H1 (cell line): ENCODE measurements at regions not wholly inside any gene's neighbourhood (a gene's known extent, or its start where the extent isn't known, plus 50 kb on each side); places are given as distances from the start of the nearest gene placed in this dataset.

ENCODE experiments used
- CTCF ChIA-PET: fragments of 300-600 bp; sonication (Branson Sonifier 250); formaldehyde crosslinking; loops from one replicate; lab custom pipeline; 2021; ENCODE audit not compliant: partially characterized antibody; lab: Charles Lee
- POLR2A ChIA-PET: fragments of 300-600 bp; sonication (Branson Sonifier 250); formaldehyde crosslinking; loops from one replicate; lab custom pipeline; 2021; ENCODE audit warnings: inconsistent platforms; ENCODE audit not compliant: partially characterized antibody; lab: Charles Lee
- DNase-seq, 2 experiments: peaks; one replicate each; pipeline versions ENCODE4 v3.0.0 to v3.0.0-alpha.2; 2010 to 2022; ENCODE audit warnings: low spot score in 2 of 2, low read depth in 1 of 2, mixed read lengths in 1 of 2
- FAIRE-seq: peaks from 2 replicates; lab custom pipeline; 2011; peaks lifted over from hg19 to GRCh38; lab: Jason Lieb, UNC
- H2AFZ ChIP-seq: 2 replicates; pipeline ENCODE4 v1.8.1; 2012; ENCODE audit warnings: low read length, inconsistent platforms
- H2AK5ac ChIP-seq: 2 replicates; pipeline ENCODE4 v1.6.1; 2013; ENCODE audit warnings: low read depth, low read length
- H2BK120ac ChIP-seq: replicated peaks from 2 replicates; pipeline ENCODE3; 2013; ENCODE audit warnings: low read depth, low read length, inconsistent platforms
- H2BK12ac ChIP-seq: 2 replicates; pipeline ENCODE4 v1.6.1; 2013; ENCODE audit warnings: low read depth, low read length
- H2BK15ac ChIP-seq: 2 replicates; pipeline ENCODE4 v1.6.1; 2013; ENCODE audit warnings: low read length
- H2BK20ac ChIP-seq: 2 replicates; pipeline ENCODE4 v1.6.1; 2013; ENCODE audit warnings: low read length
- H2BK5ac ChIP-seq: 2 replicates; pipeline ENCODE4 v1.6.1; 2013; ENCODE audit warnings: low read depth, low read length
- H3K14ac ChIP-seq: 2 replicates; pipeline ENCODE4 v1.6.1; 2013; ENCODE audit warnings: inconsistent platforms; ENCODE audit not compliant: insufficient read length
- H3K18ac ChIP-seq: 2 replicates; pipeline ENCODE4 v1.6.1; 2013; ENCODE audit warnings: low read length; ENCODE audit errors: extremely low read depth
- H3K23ac ChIP-seq: 2 replicates; pipeline ENCODE4 v1.6.1; 2013; ENCODE audit warnings: inconsistent platforms; ENCODE audit not compliant: insufficient read length
- H3K23me2 ChIP-seq: 2 replicates; pipeline ENCODE4 v1.6.1; 2013; ENCODE audit warnings: low read depth, low read length
- H3K27ac ChIP-seq: 2 replicates; pipeline ENCODE4 v1.6.1; 2011; ENCODE audit warnings: low read depth, low read length, inconsistent platforms
- H3K27me3 ChIP-seq, 4 experiments: replicated peaks in 1 of 4; 1 replicate in 1 of 4; 2 replicates in 3 of 4; pipeline versions ENCODE4 v1.6.1 to v1.8.1; 2011 to 2013; ENCODE audit warnings: low read length in 3 of 4, mild to moderate bottlenecking in 3 of 4, inconsistent platforms in 2 of 4, mixed read lengths in 2 of 4, moderate library complexity in 1 of 4; ENCODE audit not compliant: control insufficient read depth in 3 of 4, insufficient read depth in 3 of 4; ENCODE audit errors: extremely low read depth in 1 of 4
- H3K36me3 ChIP-seq, 4 experiments: 2 replicates each; pipeline versions ENCODE4 v1.6.1 to v1.8.1; 2011 to 2013; ENCODE audit warnings: mild to moderate bottlenecking in 4 of 4, low read length in 3 of 4, moderate library complexity in 2 of 4, control low read depth in 1 of 4, inconsistent platforms in 1 of 4; ENCODE audit not compliant: insufficient read depth in 4 of 4, control insufficient read depth in 2 of 4
- H3K4ac ChIP-seq: replicated peaks from 2 replicates; pipeline ENCODE3; 2013; ENCODE audit warnings: low read length, low read depth, mixed read lengths, inconsistent platforms; ENCODE audit not compliant: insufficient read length
- H3K4me1 ChIP-seq, 4 experiments: replicated peaks in 1 of 4; 1 replicate in 1 of 4; 2 replicates in 3 of 4; pipeline versions ENCODE4 v1.6.1 to v1.8.1; 2011 to 2013; ENCODE audit warnings: low read length in 3 of 4, inconsistent platforms in 2 of 4, mixed read lengths in 1 of 4; ENCODE audit not compliant: insufficient read depth in 4 of 4, control insufficient read depth in 3 of 4
- H3K4me2 ChIP-seq, 2 experiments: 2 replicates each; pipeline versions ENCODE4 v1.6.1 to v1.8.1; 2011 to 2013; ENCODE audit warnings: low read depth in 2 of 2, low read length in 2 of 2, control low read depth in 1 of 2, inconsistent platforms in 1 of 2, mild to moderate bottlenecking in 1 of 2; ENCODE audit not compliant: insufficient read depth in 1 of 2
- H3K4me3 ChIP-seq, 4 experiments: fragments of 200-600, 300-600 bp in 1 of 4; sonication (generic), shearing (Covaris generic), sonication (Bioruptor Twin) in 1 of 4; 2 replicates each; pipeline versions ENCODE4 v1.5.1 to v1.8.1; 2011 to 2016; ENCODE audit warnings: low read length in 4 of 4, low read depth in 3 of 4, control low read depth in 2 of 4, inconsistent platforms in 2 of 4, mild to moderate bottlenecking in 2 of 4, mixed read lengths in 1 of 4, moderate library complexity in 1 of 4; ENCODE audit not compliant: insufficient read depth in 2 of 4; ENCODE audit errors: extremely low read depth in 1 of 4
- H3K56ac ChIP-seq: replicated peaks from 2 replicates; pipeline ENCODE3; 2013; ENCODE audit warnings: low read depth, mild to moderate bottlenecking, mixed read lengths, low read length, inconsistent platforms; ENCODE audit not compliant: insufficient read length
- H3K79me1 ChIP-seq: 2 replicates; pipeline ENCODE4 v1.6.1; 2013; ENCODE audit warnings: low read depth, low read length, control low read depth
- H3K79me2 ChIP-seq, 2 experiments: 2 replicates each; pipeline versions ENCODE4 v1.6.1 to v1.8.1; 2012 to 2013; ENCODE audit warnings: low read length in 2 of 2, mild to moderate bottlenecking in 2 of 2, inconsistent platforms in 1 of 2; ENCODE audit not compliant: insufficient read depth in 2 of 2, control insufficient read depth in 1 of 2
- H3K9ac ChIP-seq, 4 experiments: replicated peaks in 1 of 4; 1 replicate in 1 of 4; 2 replicates in 3 of 4; pipeline versions ENCODE4 v1.6.1 to v1.8.1; 2011 to 2013; ENCODE audit warnings: low read depth in 3 of 4, low read length in 3 of 4, control low read depth in 2 of 4, mild to moderate bottlenecking in 2 of 4, moderate library complexity in 2 of 4, inconsistent platforms in 1 of 4; ENCODE audit errors: extremely low read depth in 1 of 4
- H3K9me3 ChIP-seq, 2 experiments: 2 replicates each; pipeline versions ENCODE4 v1.6.1 to v1.8.1; 2012 to 2013; ENCODE audit warnings: mild to moderate bottlenecking in 2 of 2, moderate library complexity in 2 of 2, control low read depth in 1 of 2, inconsistent platforms in 1 of 2, low read depth in 1 of 2, low read length in 1 of 2, mixed read lengths in 1 of 2; ENCODE audit not compliant: insufficient read depth in 2 of 2
- H4K20me1 ChIP-seq, 2 experiments: replicated peaks in 1 of 2; 2 replicates each; pipeline versions ENCODE3 to v1.8.1; 2011 to 2013; ENCODE audit warnings: inconsistent platforms in 2 of 2, low read length in 2 of 2, mild to moderate bottlenecking in 1 of 2; ENCODE audit not compliant: insufficient read depth in 2 of 2, control insufficient read depth in 1 of 2
- H4K5ac ChIP-seq: 2 replicates; pipeline ENCODE4 v1.6.1; 2013; ENCODE audit warnings: low read length, low read depth, mixed read lengths, inconsistent platforms; ENCODE audit not compliant: insufficient read length
- H4K8ac ChIP-seq: 2 replicates; pipeline ENCODE4 v1.8.0; 2013; ENCODE audit warnings: mild to moderate bottlenecking, moderate library complexity, low read length, inconsistent platforms; ENCODE audit not compliant: insufficient read depth; ENCODE audit errors: extremely low read depth
- H4K91ac ChIP-seq: replicated peaks from 2 replicates; pipeline ENCODE3; 2013; ENCODE audit warnings: low read length, mixed read lengths, inconsistent platforms; ENCODE audit not compliant: insufficient read length
- CBX8 ChIP-seq: fragments of 300-800, 300-1000 bp; sonication (generic); IDR thresholded peaks from 2 replicates; pipeline ENCODE4 v1.7.1; 2016; ENCODE audit warnings: low read depth, low read length, borderline replicate concordance
- GABPA ChIP-seq: IDR thresholded peaks from 2 replicates; pipeline ENCODE4 v1.6.1; 2011; ENCODE audit warnings: mild to moderate bottlenecking, low read length, moderate library complexity, borderline replicate concordance; ENCODE audit not compliant: insufficient read depth
- HDAC6 ChIP-seq: IDR thresholded peaks from one replicate; pipeline ENCODE4 v1.7.1; 2012; ENCODE audit warnings: low read depth, mild to moderate bottlenecking, inconsistent platforms, low read length, moderate library complexity
- KDM5A ChIP-seq: fragments of 200-600 bp; IDR thresholded peaks from 2 replicates; pipeline ENCODE4 v1.7.1; 2012; ENCODE audit warnings: mild to moderate bottlenecking, low read length, inconsistent platforms, mixed read lengths
- MAFK ChIP-seq: IDR thresholded peaks from 2 replicates; pipeline ENCODE4 v1.6.1; 2012; ENCODE audit warnings: low read depth, mild to moderate bottlenecking, improper control_type of control experiment, low read length
- NRF1 ChIP-seq: IDR thresholded peaks from 2 replicates; pipeline ENCODE4 v1.6.1; 2011; ENCODE audit warnings: mild to moderate bottlenecking, low read depth, low read length, improper control_type of control experiment
- RAD21 ChIP-seq, 2 experiments: IDR thresholded peaks in 1 of 2; conservative IDR thresholded peaks in 1 of 2; 2 replicates each; pipeline ENCODE4 v1.6.1; 2011; ENCODE audit warnings: low read depth in 2 of 2, low read length in 2 of 2, improper control_type of control experiment in 1 of 2, inconsistent platforms in 1 of 2, mild to moderate bottlenecking in 1 of 2, moderate library complexity in 1 of 2
- RBBP5 ChIP-seq: IDR thresholded peaks from 2 replicates; pipeline ENCODE4 v1.7.1; 2012; ENCODE audit warnings: low read depth, mild to moderate bottlenecking, inconsistent platforms, low read length, moderate library complexity, borderline replicate concordance
- SAP30 ChIP-seq: fragments of 300-600 bp; sonication (generic); IDR thresholded peaks from 2 replicates; pipeline ENCODE4 v1.7.1; 2012; ENCODE audit warnings: low read length, moderate library complexity, mild to moderate bottlenecking, inconsistent platforms; ENCODE audit not compliant: insufficient read depth, insufficient replicate concordance
- SP1 ChIP-seq: IDR thresholded peaks from 2 replicates; pipeline ENCODE4 v1.6.1; 2011; ENCODE audit warnings: low read depth, low read length
- SP4 ChIP-seq: IDR thresholded peaks from 2 replicates; pipeline ENCODE4 v1.6.1; 2012; ENCODE audit warnings: low read length, inconsistent platforms
- SRF ChIP-seq: IDR thresholded peaks from 2 replicates; pipeline ENCODE4 v1.6.1; 2011; ENCODE audit warnings: mild to moderate bottlenecking, low read depth, low read length, moderate library complexity
- TAF1 ChIP-seq: IDR thresholded peaks from 2 replicates; pipeline ENCODE4 v1.6.1; 2011; ENCODE audit warnings: mild to moderate bottlenecking, low read depth, low read length
- ZNF274 ChIP-seq: IDR thresholded peaks from 2 replicates; pipeline ENCODE4 v1.7.0; 2012; ENCODE audit warnings: low read length, borderline replicate concordance; ENCODE audit errors: extremely low read depth
- WGBS, 2 experiments: shearing (Covaris generic) in 1 of 2; methylation state at CpG; one replicate each; pipeline versions ENCODE4 v1.1.6 to v1.1.7; 2013 to 2015; ENCODE audit warnings: low lambda C conversion rate in 2 of 2, mixed read lengths in 2 of 2, inconsistent platforms in 1 of 2, low coverage in 1 of 2, missing lambda C conversion rate in 1 of 2; ENCODE audit not compliant: insufficient replicate concordance in 2 of 2, insufficient coverage in 1 of 2, insufficient read length in 1 of 2; ENCODE audit errors: extremely low coverage in 1 of 2, missing lambda C conversion rate in 1 of 2; 5-methylcytosine and 5-hydroxymethylcytosine counted together
- TF ChIP-seq, protein P1 (sequence below): IDR thresholded peaks from 2 replicates; pipeline ENCODE4 v1.6.1; 2011; ENCODE audit warnings: low read depth, mild to moderate bottlenecking, low read length; ENCODE audit not compliant: insufficient read depth

DNA sequence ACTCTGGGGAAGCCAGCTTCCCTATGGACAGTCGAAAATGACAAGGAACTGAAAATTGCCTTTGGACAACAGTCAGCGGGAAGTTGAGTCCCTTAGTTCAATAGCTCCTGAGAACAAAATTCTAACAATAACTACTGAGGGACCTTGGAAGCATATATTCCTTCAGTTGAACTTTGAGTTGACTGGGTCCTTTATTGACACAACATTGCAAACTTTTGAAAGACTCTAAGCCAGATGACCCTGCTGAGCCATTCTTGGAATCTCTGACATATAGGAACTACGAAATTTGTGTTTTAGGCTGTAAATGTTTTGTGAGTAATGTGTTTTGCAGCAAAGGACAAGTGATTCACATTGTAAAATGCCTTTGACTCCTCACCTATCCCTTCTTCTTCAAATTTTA, 548.8 kb upstream of the LCORL start:
- H3K79me2 ChIP-seq = no peaks in the 10 kb centered on the region
- TF ChIP-seq RAD21 (IDR thresholded peaks at IDR 0.05 in 1 of 2, conservative IDR thresholded peaks at IDR 0.05 in 1 of 2; ENCODE audit: low read depth in 2 of 2, low read length in 2 of 2) (no peak), SP4 (no peak), CBX8 (no peak), KDM5A (no peak), RBBP5 (no peak), GABPA (no peak), MAFK (no peak), SP1 (no peak), TAF1 (no peak), ZNF274 (no peak), NRF1 (no peak), HDAC6 (no peak), SAP30 (no peak), SRF (no peak)
- TF ChIP-seq, protein P1, sequence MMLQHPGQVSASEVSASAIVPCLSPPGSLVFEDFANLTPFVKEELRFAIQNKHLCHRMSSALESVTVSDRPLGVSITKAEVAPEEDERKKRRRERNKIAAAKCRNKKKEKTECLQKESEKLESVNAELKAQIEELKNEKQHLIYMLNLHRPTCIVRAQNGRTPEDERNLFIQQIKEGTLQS = no peak

More for the DNA sequence above, 548.8 kb upstream of the LCORL start:
- Histone ChIP-seq H4K8ac (no peak overlapping the region), H2AFZ (no peak overlapping the region), H2BK5ac (no peak overlapping the region), H3K23me2 (no peaks in the 10 kb centered on the region), H3K4ac (no peak overlapping the region), H3K36me3 (no peaks in the 10 kb centered on the region), H3K23ac (no peak overlapping the region), H3K18ac (no peak overlapping the region), H3K79me1 (no peaks in the 10 kb centered on the region), H3K9ac (no peak overlapping the region), H3K4me1 (no peaks in the 10 kb centered on the region), H2BK20ac (no peak overlapping the region), H2BK12ac (no peak overlapping the region), H2AK5ac (no peak overlapping the region), H4K20me1 (no peaks in the 10 kb centered on the region), H4K5ac (no peak overlapping the region), H2BK15ac (no peak overlapping the region), H3K27ac (no peak overlapping the region), H3K27me3 (no peaks in the 10 kb centered on the region), H3K4me2 (no peak overlapping the region), H3K56ac (no peak overlapping the region), H3K4me3 (no peak overlapping the region), H3K14ac (no peak overlapping the region), H4K91ac (no peak overlapping the region), H3K9me3 (peaks cover 3 to 11% of the 10 kb centered on the region in 2 experiments; a peak in 1 of 4 replicates), H2BK120ac (no peak overlapping the region)
- DNase-seq = no peak
- CTCF ChIA-PET = no interaction called here
- FAIRE-seq = no peak
- WGBS, 2 experiments = 70% methylated on average over 3 of the region's 3 CpGs; no CpG with 5 or more reads in 1 of the 2 experiments
- POLR2A ChIA-PET = no interaction called here
